ENCODE measurements at regions not wholly inside any gene's neighbourhood (a gene's known extent, or its start where the extent isn't known, plus 50 kb on each side); places are given as distances from the start of the nearest gene placed in this dataset.
"Not testable (repeated sequence)": the region's sequence is repeated elsewhere in the genome, so short reads cannot be mapped to it uniquely, and the experiment has no call there.

- DNase-seq (ENCODE audit: low spot score) = peak; percentile 36
- intact Hi-C loops (cut with DNase I) = no loop called here
Measured at GRCh38 chr17:64787255-64787920, 125.3 kb upstream of the SMURF2 start.

DNA sequence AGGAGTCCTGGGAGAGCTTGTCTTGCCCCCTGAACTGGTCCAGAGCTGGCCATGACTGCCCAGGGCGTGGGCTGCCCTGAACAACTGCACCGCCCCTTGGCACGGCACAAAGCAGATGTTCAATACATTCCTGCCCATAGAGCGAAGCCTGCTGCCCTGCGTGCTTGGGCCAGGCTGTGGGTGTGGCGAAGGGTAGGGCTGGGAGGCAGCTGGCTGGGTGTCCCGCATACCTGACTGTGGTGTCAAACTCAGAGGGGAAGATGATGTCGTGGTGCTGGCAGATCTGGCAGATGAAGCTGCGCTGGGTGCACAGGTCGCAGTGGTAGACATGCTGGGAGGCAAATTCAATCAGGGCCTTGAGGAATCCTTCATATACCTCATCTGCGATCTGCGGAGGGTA, 124.2 kb upstream of the SMURF2 start:
- peak; percentile 56 for DNase-seq (ENCODE audit: low spot score)

DNA sequence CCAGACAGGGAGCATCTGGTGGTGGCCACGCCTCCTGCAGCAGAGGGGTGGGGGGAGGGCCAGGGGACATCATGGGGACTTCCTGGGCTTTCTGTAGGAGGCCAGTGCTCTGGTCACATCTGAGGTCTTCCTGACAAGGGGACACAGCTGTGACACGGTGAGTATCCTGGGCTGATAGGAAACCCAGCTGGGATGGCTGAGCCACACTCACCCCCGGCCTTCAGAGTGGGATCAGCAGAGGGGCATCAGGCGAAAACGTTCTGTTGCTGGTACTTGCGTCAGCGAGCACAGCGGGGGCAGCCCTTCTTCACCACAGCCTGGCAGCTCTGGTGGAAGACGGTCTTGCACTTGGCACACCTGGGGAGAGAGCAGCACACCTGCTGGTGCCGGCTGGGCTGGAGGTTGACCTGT, 122.9 kb upstream of the SMURF2 start:
- intact Hi-C loops (cut with DNase I) = no loop called here
- DNase-seq (ENCODE audit: low spot score) = peak; percentile 63

More for the DNA sequence above, 124.2 kb upstream of the SMURF2 start:
- intact Hi-C loops (cut with DNase I) = no loop called here

DNA sequence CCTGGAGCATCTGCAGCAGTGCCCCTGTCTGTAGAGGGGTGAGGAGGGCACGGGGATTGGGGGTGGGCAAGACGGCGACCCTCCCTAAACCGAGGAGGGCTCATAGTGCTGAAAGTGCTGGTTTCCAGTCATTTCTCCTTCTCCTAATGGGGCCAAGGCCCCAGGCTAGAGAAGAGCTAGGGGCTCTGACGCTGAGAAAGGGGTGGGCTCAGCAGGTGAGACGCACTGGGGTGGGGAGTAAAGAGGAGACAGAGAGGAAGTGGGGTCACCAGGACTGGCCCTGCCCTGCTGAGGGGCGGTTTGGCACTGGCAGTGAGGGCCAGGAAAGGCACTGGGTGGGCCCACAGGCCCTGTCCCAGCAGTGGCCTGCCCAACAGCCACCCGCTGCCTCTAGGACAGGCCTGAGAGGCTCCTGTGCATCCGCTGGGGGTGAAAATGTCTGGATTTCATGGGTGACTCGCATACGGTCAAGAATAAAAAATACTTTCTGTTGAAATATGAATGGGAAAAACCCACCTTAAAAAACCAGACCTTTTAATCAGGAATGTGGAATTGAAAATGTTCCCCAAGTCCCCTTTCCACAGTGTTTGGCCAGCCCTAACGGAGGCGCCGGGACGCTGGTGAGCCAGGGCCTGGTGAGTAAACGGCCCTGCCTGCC, 122.4 kb upstream of the SMURF2 start:
- DNase-seq (ENCODE audit: low spot score) = no peak
- intact Hi-C loops (cut with DNase I) = no loop called here

DNA sequence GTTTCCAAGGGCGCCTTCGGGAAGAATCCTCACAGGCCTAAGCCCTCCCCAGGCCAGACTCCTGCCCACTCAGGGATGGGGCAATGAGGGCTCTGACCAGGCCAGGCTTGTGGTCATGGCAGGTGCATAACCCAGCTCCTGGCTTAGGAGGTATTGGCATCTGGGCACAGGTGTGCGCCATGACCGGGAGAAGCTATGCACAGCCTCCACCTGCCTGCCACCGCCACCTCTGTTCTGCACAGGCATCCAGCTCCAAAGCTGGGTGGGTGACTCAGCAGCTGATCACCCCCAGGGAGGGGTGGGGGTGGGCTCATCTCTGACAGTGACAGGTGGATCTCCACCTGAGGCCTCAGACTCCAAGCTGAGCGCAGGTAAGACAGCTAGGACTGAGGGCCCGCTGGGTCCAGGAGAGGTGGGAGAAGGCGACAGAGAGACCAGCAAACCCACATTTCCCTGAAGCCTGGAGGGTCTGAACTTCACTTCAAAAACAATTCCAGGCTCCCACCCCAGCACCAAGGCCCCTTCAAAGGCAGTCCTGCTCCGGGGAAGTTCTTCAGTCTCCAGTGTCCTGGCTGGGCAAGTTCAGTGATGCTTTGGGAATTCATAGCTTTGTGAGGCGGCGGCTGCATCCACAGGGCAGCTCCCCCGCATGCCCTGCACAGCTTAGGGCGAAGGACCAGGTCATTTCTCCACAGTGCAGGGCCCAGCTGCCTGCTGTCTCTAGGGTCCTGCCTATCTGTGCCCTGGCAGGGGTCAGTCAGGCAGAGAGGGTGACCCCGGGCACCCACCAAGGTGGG, 121.6 kb upstream of the SMURF2 start:
- intact Hi-C loops (cut with DNase I) = no loop called here
- DNase-seq (ENCODE audit: low spot score) = peak; percentile 58

- DNase-seq (ENCODE audit: low spot score) = no peak
- intact Hi-C loops (cut with DNase I) = no loop called here
Measured at GRCh38 chr17:64783031-64783461, 120.9 kb upstream of the SMURF2 start.

GRCh38 chr17:64781810-64782555, 119.9 kb upstream of the SMURF2 start:
- peak; percentile 74 for DNase-seq (ENCODE audit: low spot score)
- intact Hi-C loops (cut with DNase I) = no loop called here

GRCh38 chr17:64781014-64781756, 119.1 kb upstream of the SMURF2 start:
- DNase-seq (ENCODE audit: low spot score) = peak; percentile 93
- intact Hi-C loops (cut with DNase I) = no loop called here

DNA sequence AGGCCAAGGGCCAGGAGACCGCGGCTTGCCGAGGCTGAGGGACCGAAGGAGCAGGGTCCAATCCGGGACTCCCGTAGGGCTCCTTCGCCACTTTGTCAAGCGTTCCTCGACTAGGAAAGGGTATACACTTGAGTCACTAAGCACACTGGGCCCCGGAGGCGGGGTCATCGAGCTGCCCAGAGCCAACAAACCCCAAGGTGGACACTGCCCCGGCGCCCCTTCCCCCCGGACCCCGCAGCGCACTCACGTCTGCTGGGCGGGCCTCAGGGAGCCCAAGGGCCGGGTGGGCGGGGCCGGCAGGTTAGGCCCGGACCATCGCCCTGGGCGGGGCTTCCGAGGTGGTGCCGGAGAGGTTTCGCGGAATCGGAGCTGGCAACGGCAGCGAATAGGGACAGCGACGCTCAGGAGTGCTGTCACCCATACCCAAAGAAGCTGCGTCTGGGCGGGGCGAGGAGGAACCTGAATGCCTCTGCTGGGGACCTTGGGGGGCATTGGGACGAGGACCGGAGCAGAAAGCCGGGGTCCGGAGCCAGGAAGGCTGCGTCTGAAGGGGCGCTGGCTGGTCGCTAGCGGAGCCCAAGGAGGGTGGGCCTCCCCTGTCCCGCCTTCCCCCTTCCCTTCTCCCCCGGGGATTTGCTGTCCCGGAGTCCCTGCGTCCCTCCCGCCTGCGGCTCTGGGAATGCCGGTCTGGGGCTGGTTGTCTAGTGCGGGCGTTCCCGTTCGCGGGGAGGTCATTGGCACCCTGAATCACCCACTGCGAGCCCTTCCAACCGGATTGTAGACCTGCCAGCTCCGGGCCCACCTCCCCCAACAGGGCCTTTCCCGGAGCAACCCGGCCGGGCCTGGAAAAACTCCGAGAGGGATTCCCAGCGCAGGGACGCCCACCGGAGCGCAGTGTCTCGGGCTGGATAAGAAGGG, 118.2 kb upstream of the SMURF2 start:
- DNase-seq (ENCODE audit: low spot score) = no peak
- intact Hi-C loops (cut with DNase I) = no loop called here

DNA sequence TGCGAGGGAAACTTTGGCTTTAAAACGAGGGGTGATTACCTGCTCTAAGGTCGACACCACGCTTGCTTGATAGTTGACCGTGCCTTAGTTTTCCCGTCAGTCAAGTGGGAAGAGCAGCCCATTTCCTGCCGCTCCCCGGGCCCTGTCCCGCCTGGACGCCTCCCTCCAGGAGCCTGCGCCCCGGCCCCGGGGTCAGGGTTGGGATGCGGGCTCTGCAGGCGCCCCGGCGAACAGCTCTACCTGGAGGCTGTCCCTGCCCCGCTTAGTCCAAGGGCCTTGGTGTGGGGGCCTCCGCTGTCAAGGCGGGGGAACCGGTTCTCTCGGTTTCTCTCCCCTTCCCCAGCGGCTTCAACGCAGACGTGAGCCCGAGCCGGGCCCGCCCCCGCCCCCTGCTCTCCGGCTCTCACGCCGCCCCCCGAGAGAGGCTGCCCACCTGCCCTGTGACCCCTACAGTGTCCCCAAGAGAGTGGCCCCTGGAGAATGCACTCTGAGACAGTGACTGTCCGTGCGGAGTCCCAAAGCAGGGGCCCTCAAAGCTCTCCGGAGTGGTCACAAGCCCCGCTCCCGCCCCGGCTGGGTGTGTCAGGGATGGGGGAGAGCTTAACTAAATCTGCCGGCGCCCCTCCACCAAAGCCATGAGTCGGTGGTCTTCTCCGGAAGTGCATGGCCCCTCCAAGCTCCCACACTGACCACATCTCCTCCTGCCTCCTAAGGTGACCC, 117.4 kb upstream of the SMURF2 start:
- no peak for DNase-seq (ENCODE audit: low spot score)
- intact Hi-C loops (cut with DNase I) = no loop called here

- DNase-seq (ENCODE audit: low spot score); intact Hi-C loops (cut with DNase I): not testable (repeated sequence)
Measured at GRCh38 chr17:64779098-64779375, 116.9 kb upstream of the SMURF2 start.

- no peak for DNase-seq (ENCODE audit: low spot score)
- intact Hi-C loops (cut with DNase I) = no loop called here
Measured at GRCh38 chr17:64778240-64779097, 116.4 kb upstream of the SMURF2 start.

DNA sequence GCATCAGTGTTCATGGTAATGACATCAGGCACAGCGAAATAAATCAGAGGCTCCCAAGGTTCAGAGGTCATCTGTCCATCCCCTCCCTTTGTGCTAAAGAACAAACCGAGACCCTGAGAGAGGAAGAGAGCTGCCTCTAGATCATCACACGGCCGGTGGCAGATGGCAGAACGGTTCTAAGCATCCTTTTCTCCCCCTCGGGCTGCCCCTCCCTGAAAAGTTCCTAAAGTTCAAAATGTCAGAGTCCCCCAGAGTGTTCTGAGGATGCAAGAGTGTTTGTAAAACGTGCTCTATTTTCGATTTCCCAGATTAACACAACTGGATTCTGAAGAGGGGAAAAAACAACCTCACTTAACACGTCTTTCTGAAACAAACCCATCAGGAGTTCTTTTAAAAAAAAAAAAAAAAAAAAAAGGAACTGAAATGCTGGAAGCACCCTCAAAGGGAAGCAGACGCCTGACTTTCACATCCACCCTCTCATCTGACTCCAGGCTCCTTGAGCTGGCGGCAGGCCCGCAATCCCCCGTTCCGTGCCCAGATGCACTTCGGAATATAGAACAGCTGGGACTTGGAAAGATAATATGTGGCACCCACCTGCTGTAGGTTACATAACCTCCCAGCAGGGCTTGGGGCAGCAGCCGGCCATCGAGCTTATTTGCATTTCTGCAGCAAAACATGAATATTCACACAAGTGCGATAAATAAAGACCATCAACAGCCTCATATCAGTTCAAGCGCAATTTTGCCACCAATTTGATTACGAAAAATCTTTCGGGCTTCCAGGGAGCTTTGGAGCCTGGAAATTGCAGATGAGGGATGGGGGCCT, 115.5 kb upstream of the SMURF2 start:
- intact Hi-C loops (cut with DNase I) = no loop called here
- DNase-seq (ENCODE audit: low spot score) = no peak

DNA sequence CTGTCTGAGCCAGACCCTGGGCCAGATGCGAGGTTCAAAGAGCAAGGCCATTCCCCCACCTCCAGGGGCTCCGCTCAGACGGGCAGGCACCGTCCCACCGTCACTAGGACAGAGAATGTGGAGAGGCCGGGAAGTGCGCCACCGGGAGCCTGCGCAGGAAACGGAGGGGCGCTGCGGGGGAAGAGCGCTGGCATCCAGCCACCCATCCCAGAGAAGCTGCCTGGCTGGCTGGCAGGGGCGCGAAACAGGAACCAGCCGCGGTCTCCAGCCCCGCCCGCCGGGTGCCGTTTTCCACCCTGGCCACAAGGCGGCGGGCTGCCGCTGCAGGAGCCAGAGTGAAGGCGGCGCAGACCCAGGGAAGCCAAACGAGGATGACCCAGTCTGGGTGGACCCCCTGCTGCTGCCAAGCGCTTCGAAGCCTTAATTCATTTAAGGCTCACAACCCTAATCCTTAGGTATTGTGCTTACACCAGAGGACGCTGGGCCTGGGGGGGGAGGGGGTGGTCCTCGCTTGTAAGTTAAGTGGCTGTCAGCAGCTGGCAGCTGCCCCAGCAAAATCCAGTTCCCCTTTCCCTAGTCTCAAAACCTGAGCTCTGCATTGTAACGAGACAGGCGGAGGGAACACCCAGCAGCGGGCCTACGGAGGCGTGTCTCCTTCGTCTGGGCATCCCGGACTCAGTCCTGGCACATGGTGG, 114.8 kb upstream of the SMURF2 start:
- DNase-seq (ENCODE audit: low spot score) = peak; percentile 95
- intact Hi-C loops (cut with DNase I) = not testable (repeated sequence)
